H1 (cell line): ENCODE measurements at regions not wholly inside any gene's neighbourhood (a gene's known extent, or its start where the extent isn't known, plus 50 kb on each side); places are given as distances from the start of the nearest gene placed in this dataset.

Experiments
- CTCF ChIP-seq, 3 experiments: IDR thresholded peaks; 1 replicate in 2 of 3; 2 replicates in 1 of 3; pipeline versions ENCODE4 v1.5.1 to v1.6.1; 2011; ENCODE audit warnings: low read length in 3 of 3, mild to moderate bottlenecking in 3 of 3, inconsistent platforms in 2 of 3, low read depth in 1 of 3, moderate library complexity in 1 of 3; ENCODE audit not compliant: insufficient read depth in 1 of 3; ENCODE audit errors: control extremely low read depth in 1 of 3
- SAP30 ChIP-seq: fragments of 300-600 bp; sonication (generic); IDR thresholded peaks from 2 replicates; pipeline ENCODE4 v1.7.1; 2012; ENCODE audit warnings: low read length, moderate library complexity, mild to moderate bottlenecking, inconsistent platforms; ENCODE audit not compliant: insufficient read depth, insufficient replicate concordance

- TF ChIP-seq CTCF (IDR thresholded peaks at IDR 0.05; ENCODE audit: control extremely low read depth in 1 of 3, insufficient read depth in 1 of 3, low read depth in 1 of 3, low read length in 3 of 3) (no peak), SAP30 (no peak)
- TF ChIP-seq, all 59 proteins: peak for 0
These were observed 177.8 kb upstream of the GSE1 start (continued) for GRCh38 chr16:85435286-85435685.
